Left kidney (tissue), 1 donor: ENCODE measurements at regions not wholly inside any gene's neighbourhood (a gene's known extent, or its start where the extent isn't known, plus 50 kb on each side); places are given as distances from the start of the nearest gene placed in this dataset.
A peak's percentile ranks its signal among the peaks of the same experiment; 100 is the strongest.

Source experiments
- DNase-seq: peaks from one replicate; pipeline ENCODE4 v3.0.0-alpha.2; 2013

DNA sequence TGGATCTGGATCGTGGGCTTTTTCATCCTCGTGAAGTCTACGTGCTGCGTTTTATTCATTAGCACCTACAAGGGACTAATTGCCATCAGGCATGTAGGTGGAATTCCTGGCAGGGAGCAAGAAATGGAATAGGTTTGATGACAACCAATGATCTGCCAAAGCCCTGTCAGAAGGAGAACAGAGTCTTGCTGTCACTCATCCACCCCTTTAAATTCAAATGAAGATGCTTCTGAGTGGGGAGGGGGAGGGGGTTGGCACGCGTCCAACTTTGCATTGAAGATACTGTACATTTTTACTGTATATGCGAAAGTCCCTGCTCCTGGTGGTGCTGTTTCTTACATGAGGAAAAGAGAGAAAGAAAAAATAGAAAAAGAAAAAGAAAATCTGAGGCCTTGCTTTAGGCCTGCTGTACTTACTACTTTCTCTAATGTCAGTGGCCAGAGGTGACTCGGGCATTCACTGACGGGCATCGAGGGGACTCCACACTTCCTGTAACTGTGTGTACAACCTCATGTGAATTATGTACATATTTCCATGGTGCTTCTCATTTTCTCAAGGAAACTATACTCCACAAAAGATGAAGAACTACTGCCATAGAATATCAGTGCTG, 569.1 kb downstream of the INHBA start:
- no peak for DNase-seq

DNA sequence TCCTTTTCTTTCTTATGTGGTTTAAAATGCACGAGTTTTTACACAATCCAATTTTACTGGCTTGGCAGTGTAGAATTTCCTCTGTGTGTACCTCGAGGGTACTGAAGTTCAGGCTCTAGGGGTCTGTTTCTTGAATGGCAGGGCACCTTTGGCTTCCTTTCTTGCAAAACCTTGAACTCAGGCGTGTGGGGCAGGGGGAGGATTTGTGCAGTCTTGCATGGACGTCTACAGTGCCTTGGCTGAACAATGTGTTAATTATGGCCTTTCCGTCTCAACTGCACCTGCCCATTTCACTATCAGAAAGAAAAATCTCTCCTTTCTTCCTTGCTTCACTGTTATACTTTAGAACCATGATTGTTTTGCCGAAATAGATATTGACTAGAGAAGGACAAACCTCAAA, 570.9 kb downstream of the INHBA start:
- peak; percentile 17 for DNase-seq

DNA sequence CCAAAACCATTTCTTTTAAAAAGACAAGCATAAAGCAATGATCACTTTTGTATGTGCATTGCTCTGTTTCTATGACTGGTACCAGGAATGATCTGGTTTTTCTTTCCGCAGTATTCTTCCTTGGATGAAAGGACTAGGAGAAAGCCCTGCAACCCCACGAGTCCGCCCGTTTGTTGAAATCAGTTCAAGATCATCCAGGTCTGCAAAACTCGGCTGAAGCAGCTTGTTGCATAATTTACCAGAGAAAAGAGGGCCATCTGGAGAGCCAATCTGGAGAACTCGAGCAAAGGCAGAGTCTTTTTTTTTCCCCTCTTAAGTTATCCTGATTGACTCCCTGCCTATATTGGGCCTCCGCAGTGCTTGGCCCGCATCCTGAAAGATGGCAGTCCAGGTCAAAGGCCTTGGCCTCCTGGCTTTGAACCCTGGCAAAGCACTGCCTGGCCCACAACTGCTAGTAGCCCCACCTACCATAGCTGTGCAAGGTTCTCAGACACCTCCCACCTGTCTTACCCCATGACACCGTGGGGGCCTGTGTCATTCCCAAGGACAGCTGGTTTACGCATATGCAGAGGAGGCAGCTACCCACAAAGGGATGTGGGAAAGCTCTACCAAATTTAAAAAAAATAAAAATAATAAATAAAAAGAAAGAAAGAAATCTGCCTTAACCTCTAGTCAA, 572.2 kb downstream of the INHBA start:
- no peak for DNase-seq

DNA sequence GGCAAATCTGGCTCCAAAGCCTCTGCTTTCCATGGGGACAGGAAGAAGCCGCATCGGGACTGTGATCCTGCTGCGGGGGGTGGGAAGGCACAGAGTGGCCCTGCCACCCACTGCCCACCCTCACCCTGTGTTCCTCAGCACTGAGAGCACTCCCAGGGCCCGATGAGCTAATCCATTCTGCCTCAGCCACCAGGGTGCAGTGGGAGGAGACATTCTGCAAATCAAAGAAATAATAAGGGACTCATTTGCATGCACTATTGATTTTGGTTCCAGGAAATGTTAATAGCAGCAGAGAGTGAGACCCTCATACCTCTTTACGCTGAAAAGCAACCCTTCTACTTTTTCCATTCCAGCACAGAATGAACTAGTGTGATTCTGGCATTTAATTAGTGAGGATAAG, 572.8 kb downstream of the INHBA start:
- no peak for DNase-seq

DNA sequence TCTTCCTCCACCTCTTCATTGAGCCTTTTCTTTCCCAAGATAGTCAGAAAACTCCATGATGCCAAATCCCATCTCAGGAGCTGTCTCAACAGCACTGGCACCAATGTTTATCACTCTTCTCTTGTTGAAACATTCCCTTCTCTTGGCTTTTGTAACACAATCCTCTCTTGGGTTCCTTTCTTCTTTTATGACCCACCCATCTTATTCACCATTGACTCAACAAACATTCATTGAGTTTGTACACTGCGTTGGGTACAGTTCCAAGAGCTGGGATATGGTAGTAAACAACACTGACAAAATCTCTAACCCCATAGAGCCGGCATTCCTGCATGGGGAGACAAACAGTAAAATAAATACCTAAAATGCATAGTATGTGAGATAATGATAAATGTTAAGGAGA, 577.5 kb downstream of the INHBA start:
- no peak for DNase-seq

DNA sequence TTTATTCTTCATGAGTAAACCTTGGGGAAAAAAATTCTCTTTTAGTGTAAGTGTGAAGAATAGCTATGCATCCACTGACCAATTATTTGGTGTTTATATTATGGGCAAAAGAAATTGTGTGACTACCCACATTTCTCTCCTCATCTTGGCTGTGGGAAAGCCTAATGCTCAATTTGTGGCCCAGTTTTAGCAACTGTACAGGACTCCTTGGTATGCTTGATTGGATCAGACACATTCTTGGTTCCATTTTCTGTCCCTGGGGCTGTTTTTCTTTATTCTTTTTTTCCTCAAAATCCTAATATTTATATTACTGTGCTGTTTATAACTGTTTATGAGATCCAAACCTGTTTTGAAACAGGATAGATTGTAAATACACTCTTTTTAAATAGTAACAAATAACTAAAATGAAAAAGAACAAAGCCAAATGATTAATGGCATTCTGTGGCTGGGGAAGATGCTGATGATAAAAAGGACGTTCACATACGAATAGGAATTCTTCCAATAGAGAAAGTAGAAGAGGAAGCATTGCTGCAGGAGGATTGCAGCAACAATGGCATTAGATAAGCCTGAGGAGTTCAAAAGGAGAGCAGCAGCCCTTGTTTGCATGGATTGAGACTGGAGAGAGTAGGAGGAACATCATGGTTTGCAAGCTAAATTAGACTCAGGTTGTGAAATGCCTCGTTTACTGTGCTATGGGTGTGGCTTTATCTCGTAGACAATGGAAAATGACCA, 580.5 kb downstream of the INHBA start:
- no peak for DNase-seq

DNA sequence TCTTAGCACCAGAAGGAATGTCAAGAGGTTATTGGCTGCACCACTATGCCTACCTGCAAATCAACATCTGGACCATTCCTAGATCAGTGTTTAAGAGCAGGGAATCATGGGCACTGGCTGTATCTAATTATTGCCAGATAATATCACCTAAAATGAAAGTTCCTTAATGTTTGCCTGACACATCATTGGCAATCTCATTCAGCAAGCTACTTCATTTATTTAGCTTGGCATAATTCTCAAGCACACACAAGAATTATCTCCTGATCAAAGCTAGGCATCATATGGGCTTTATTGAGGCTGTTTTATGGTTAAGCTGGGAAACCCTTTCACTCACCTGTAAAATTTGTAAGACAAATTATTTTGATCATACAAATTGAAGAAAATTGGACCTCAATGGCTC, 581.7 kb downstream of the INHBA start:
- DNase-seq = no peak

DNA sequence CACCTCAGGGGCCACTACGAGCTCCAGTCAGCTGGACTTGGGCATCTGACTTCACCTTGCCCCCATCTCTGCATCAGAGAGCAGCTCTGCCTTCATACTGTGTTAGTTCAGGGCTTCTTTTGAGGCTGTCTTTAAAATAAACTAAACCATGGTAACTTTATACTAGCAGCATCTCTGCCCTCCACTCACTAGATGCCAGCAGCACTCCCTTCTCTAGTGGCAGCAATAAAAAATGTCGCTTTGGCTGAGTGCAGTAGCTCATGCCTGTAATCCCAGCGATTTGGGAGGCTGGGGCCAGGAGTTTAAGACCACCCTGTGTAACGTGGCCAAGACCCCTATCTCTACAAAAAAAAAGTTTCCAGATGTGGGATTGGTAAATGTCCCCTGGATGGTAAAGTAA, 584.4 kb downstream of the INHBA start:
- peak; percentile 24 for DNase-seq

DNA sequence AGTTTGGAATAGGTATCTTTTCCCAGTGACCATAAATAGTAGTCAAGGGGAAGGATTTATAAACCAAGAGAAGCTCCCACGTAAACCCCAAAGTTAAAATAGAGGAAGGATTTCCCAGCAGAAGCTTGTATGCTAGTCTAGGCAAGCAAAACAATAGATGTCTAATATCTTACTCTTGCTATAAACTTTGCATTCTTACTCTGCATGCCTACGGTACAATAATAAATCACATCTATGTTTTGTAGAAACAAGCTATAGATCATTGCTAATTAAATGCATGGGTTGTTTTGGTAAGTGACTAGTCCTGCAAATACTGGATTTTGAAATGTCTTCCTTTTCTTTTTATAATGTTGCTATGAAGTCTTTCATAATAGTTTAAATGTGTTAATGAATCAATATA, 585.5 kb downstream of the INHBA start:
- DNase-seq = no peak

DNA sequence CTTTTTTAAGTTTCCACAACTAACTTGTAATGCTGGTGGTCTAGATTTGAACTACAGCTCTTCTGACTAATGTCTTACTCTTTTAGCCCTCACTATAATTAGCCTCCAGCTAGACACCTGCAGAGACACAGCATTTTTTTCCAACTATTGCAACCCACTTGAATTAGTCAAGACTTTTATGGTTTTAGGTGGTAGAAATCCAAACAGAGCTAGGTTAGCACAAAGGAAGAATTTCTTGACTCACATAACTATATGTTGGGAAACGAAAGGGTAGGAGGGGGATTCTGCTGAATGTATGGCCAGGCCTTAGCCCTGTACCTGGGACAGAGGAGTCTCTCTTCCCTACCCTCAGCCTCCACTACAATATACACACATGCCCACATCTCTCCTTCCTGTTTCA, 586.1 kb downstream of the INHBA start:
- DNase-seq = no peak

DNA sequence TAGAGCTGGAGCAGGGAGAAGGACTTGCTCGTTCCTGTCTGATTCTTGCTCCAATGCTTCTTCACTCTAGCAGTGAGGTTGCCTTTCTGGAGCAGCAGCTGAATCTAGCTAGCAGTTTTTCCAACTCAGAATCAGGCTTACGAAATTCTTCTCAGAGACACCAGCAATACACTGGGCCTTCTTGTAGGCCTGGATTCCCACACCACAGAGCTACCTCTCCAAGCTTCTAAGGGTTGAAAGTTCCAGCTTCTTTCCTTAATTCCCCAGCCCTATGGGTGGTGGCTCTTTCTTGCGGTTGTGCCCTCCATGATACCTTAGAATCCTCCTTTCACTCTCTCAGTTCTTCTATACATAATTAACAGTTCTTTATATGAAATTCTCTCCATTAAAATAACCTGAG, 586.6 kb downstream of the INHBA start:
- no peak for DNase-seq

DNA sequence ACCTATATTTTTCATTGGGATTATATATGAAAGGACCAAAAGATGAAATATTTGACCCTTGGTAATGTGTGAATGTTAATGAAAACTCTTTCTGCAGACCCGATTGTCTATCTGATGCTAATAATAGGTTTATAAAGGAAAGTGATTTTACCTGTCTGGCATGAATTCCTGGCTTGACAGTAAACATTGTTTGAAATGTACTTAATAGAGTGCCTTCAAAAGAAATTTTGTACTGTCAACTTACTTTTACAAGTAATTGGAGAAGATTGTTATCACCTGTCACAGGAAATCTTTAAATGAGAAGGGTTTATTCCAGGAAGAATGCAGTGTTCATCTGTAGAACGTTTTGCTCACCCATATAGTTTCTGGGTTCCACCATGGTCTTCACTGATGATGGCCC, 588.2 kb downstream of the INHBA start:
- DNase-seq = no peak

DNA sequence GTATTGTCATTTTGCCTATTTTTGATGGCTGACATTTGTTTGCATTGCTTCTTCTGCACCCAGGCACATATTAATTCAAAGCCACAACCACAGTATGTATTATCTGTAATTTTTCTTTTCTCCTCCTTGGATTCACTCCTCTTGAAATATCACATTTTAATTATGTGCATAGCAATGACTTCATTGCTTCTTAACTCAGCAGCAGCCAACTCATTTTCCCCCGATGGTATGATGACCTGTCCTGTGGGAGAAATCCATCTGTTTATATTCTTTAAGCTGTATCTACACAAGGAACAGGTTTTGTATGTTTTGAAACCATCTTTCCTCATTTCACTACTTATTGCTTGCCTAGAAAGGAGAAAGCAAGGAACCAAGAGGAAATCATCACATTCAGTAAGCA, 588.8 kb downstream of the INHBA start:
- no peak for DNase-seq

DNA sequence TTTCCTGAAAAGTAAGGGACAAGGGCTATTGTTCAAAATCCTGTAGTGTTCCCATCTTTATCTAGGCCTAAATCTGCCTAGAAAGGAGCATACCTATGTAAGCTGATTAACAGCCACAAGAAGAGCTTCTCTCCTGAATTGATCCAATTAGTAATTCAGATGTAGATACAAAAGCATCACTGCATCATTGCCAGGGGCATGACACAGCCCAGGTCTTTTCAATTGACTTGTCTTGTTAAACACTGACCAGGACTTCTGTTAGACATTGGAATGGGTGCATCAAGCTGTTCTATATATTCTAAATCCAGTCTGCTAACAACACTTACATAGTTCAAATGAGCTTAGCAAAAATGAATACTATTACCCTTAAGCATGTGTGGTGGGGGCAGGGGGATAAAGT, 589.2 kb downstream of the INHBA start:
- no peak for DNase-seq

DNA sequence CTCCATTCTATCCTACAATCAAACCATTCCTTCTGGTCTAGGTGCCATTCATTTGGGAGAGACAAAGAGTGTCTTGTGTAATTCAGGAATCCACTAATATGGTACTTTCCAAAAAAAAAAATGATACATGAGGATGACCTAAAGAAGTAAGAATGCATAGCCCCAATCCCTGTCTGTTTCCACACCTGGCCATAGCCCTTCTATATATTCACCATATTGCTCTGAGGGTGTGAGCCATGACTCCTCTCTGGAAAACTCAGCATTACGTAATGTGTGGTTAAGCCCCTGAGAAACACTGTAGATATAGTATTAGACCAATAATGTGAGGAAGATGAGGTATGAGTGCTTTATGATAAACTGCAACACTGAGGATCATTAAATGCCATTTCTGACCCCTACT, 592.7 kb downstream of the INHBA start:
- DNase-seq = no peak

DNA sequence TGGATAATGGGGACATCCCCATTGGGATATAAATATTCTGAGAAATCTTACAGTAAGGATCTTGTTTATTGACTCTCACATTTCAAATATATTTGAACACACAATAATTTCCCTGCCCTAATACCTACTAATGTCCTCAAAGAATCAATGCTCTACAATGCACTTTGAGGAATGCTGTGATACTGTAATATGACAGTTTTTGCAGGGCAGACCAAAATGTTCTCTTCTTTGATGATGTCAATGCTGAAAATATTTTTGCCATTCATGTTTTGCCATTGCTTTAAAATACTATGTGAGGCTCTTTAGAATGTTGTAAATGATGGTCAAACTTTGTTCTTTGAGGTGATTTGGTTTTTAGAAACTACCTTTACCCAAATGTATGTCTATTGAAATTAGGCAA, 594.1 kb downstream of the INHBA start:
- no peak for DNase-seq

DNA sequence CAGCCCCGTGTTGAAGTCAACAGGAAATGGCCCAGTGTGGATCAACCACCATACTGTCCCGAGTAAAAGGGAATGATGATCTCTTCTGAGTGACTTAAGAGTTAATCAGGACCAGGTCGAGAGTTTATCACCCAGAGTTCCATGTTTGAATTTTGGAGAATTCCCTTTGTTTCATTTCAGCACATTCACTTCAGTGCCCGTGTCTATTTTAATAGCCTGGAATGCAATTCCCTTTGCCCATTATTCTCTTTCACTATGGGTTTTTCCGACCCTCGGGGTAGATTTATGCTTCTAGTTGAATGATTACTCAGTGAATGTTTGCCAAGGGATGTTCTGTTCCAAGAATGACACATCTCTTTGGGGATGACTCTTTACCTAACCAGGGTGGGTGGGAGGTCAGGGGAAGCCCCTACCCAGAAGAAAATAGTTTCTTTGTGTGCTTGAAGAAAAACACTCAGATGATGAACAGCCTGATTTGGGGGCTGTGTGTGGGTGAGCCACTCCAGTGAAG, 594.9 kb downstream of the INHBA start:
- DNase-seq = no peak

DNA sequence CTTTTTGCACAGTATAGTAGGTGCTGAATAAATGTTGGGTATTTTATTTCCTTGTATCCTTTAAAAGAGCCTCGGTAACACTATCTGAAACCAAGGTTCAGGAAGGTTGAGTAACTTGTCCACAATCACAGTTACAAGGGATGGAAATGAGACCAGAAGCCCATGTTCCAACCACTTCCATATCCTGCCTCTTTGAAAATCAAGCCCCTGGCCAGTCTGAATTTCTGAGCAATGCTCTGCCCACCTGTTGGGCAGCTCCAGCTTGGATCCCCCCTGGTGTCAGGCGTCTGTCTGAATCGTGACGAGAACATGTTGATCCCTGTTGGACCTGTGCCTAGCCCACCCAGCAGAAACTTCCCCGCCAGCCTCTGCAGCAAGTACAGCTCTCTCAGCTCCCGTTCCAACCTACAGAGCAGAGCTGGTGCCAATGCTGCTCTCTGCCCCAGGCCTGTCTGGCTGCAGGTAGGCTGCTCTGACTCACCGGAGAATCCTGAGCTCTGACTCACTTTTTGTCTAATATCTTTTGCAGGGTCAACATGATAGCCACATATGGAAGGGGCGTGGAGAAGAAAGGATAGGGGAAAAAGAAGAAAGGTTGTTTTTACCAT, 595.5 kb downstream of the INHBA start:
- DNase-seq = no peak

DNA sequence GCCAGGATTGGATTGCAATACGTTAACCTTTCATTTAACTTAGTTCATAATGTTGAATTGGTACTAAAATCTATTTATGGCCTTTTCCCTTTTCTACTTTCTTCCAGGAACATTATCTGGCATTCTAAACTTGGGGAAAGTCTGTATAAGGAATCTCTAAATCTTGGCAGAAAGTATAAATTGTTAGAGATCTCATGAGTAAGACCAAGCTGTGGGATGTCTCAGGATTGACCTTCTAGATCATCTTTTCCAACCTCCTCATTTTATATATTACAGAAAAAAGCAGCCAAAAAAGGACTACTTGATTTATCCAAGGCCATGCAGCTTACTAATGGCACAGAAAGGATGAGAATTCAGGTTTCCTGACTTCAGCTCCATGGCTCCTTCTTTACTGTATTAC, 598.3 kb downstream of the INHBA start:
- DNase-seq = no peak

DNA sequence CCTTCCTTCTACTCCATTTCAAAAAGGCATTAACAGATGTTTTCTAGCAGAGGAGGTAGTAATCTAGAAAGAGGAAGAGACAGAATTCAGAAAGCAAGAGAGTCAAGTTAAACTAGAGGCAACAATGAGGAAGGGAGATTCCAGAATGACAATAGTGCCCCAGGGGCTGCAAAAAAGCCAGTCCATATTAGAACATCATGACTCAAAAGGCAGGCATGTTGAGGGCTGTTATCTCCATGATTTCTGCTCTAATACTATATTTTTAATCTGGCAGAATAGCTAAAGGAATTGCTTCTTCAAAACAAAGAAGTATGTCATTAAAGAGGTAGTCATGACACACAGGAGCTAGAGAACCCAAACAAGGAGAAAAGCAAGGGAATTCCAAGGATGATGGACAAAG, 599.6 kb downstream of the INHBA start:
- DNase-seq = no peak

DNA sequence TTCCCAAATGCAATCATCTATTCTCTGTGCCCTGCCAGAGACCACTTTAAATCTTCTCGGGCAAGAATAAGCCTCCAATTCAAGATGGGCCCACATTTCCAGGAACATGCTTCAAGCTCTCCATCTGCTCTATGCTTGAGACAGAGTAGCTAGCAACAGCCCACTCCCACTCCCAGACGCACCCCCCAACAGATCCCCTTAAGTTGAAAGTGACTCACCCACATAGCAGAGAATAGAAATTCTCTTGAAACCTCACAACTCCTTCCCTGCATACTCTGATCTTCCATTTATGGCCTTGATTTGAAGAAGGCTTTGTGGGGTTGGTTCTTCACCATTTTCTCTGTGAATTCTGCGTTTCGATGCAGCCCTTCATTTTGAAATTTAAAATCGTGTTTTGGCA, 604.0 kb downstream of the INHBA start:
- DNase-seq = no peak

DNA sequence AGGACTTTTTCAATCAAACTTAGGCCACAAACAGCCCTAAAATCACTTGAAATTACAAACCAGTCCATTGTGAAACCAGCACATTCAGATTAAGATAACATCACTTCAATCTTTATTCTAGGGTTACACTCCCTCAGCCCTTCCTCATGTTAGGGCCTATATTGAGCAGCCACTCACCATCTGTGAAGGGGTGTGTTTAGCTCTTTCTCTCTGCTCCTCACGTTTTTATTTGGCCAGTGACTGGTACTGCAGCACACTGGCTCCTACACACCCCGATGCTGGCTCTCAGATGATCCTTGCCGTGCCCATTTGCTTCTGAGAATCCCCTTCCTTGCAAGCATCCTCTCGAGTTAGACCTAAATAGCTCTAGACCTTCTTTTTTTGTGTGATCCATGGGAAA, 604.5 kb downstream of the INHBA start:
- DNase-seq = no peak

DNA sequence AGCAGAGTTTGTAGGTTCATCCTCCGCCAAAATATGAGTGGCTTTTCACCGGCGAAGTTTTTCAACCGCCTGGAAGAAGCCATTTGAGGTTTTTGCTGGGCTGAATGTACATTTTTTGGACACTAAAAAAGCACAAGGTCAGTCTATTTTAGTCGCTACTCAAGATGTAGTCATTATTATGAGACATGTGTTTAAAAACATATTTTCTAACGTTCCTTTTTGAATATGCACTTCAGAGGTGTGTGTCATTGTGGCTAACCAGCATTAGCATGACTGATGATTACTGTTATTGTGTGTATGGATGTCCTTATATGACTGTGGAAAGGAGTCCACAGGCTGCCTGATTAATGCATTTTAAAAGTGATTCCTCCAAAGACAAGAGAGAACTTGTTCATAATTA, 605.4 kb downstream of the INHBA start:
- DNase-seq = no peak
